GM19023 (cell line): ENCODE measurements at regions not wholly inside any gene's neighbourhood (a gene's known extent, or its start where the extent isn't known, plus 50 kb on each side); places are given as distances from the start of the nearest gene placed in this dataset.

Source experiments
- ATAC-seq: cut with Tn5 transposase; IDR thresholded peaks from one replicate; pipeline ENCODE4 v1.9.1; 2021; ENCODE audit warnings: mild to moderate bottlenecking, moderate library complexity; ENCODE audit not compliant: unreplicated experiment

DNA sequence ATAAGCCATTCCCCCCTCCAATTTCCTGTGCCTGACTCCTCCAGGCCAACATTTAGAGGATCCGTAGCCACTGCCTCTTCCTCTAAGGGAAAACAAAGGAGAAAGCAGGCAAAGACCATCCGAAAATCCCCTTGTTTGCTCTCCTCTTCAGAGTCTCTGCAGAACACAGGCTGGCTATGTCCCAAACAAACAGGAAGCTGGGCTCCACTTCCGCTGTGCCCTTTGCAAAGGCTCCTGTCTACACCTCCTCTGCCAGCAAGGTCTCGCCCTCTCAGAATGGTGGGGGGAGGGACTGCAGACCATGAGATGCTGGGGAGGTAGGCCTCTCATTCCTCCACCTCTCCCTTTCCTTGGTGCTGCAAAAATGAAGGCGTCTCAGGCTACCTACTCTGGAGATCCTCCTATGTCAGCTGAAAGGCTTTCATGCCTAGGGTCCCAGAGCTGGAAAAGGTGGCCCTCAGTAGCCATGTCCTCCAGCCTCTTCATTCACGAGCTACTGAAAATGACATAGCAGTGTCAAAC lies 596.2 kb downstream of the BUD13 start:
- no peak for ATAC-seq

DNA sequence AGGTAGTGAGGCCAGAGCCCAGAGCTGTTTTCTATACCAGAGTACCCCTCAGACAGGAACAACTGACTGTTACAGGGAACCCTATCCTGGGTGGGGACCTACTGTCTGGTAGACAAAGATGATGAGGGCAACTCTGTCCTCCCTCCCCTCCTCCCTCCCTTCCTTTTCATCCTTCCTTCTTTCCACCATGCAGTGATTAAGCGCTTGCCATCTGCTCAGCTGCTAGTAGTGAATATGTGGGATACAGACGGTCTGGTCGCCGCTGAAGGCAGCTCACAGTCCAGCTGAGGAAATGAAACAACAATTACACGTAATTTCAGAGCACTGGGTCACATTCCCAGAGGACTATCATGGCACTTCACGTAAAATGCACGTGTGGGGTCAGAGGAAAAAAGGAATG lies 597.1 kb downstream of the BUD13 start:
- ATAC-seq: no peak

DNA sequence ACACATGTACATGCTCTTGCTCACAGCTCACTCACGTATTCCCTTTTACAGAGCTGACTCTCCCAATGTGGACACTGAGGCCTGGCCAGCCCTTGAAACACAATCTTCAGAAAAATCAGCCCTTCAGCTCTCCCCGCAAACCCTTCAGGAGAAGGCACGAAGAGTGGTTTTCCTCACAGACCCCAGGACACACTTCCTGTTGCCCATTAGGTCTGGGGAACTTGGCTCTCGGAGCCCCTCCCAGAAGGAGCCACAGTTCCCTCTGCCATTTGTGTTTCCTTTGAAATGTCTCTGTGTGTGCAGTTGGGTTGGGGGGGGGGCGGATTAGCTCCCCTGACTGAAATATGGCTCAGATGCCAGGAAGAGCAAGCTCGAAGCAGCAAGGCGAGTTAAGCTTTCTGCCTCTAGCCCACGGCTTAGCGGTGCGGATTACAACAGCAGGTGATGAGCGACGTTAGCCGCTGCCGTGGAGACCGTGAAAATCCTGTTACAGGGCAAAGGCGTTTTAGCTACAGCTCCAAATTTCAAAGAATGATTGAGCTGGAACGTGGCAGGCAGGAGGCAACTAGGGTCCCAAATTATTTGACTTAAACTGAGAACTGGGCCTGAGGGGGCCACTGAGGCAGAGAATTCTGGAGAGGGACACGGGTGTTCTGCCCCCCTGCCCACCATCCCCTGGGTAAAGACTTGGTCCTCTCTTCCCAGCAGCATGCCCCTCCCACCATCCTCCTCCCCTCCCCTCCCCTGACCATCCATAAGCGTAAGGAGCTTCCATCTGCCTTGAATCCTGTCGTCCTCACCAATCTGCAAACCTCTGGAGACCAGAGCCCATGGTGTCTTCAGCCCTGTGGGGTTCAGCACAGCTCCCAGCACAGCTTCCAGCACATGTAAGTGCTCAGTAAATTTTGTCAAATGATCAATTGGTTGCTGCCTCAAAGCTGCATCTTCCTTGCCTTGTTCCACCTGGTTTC lies 598.6 kb downstream of the BUD13 start:
- no peak for ATAC-seq

DNA sequence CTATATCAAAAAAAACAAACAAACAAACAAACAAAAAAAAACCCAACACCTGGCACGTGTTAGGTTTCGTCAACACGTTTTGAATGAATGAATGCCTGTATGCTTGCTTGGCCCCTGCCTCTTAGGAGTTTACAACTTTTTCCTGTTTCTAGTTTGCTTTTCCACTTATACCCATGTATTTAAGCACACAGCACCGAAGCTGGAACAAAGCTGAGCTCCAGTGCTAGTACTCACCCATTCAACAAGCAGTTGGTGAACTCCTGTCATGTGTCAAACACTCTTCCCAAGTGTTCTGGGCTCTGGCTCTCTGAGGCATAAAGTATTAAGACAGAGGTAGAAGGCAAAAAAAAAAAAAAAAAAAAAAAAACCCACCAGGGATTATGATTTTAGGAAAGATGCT lies 599.3 kb downstream of the BUD13 start:
- no peak for ATAC-seq

DNA sequence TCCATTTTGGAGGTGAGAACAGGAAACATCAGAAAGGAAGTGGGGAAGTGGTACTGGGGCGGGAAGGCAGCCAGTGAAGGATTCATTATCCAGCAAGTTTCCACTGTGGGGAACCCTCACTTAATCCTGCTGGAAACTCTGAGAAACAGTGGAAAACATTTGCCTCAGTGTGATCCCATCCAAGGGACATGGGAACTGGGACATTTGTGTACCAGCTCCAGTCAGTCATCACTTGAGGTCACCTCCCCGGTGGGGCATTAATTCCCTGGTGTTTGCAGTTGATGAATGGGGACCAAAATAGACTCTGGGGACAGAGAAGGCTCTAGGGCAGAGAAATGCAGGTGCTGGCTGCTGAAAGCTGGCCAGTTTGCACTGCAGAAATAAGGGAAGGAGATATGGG lies 599.9 kb downstream of the BUD13 start:
- ATAC-seq: no peak

DNA sequence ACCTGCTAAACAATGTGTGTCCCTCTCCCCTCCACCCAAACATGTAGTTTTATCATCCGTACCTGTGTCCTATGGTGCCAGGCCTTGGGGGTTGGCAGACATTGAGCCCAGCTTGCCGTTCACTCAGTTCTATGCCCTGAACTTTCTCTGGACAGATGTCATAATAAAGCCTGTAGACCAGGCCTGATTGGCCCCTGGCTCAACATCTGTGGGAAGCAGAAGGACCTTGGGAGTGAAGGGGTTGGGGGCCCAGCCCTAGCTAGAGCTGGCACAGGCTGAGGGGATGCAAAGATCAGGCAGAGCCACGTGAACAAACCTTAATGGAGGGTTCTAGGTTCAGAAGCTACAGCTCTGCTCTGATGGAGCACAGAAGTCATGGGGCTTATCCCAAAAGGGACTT lies 600.6 kb downstream of the BUD13 start:
- ATAC-seq: no peak

DNA sequence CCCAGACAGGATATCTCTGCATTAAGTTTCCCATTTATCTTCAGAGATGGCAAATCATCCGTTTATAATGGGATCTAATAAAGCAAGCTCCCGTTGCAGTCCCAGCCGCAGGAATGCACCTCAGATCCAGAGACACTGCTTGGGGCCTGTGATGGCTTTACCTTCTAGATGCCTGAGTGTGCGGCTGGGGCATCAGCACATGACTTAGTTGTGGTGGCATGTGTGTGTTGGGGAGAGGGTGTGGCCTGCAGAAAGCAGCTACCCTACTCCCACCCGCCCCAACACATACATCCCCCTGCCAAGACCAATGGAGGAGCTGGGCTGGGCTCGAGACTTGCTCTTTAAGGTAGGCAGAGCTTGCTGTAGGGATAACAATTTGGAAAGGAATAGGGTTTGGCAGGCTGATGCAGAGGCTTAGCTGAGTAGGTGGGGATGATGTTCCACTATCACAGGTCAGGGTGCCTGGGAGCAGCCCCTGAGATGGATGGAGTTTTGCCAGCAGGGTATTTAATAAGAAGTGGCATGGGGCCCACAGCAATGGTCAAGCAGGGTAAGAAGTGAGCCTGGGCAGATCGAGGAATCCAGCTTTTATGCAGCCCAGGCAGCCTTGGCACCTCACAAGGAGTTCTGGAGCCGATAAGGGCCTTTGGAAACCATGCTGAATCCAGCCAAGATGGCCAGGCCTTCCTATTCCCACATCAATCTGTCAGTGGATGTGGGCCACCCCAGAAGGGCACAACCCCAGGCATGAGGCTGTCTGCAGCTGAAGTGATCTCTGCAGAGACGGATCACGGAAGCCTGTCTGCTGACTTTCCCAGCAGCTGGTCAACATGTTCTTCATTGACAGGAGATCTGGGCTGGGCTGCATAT lies 601.3 kb downstream of the BUD13 start:
- ATAC-seq: no peak

DNA sequence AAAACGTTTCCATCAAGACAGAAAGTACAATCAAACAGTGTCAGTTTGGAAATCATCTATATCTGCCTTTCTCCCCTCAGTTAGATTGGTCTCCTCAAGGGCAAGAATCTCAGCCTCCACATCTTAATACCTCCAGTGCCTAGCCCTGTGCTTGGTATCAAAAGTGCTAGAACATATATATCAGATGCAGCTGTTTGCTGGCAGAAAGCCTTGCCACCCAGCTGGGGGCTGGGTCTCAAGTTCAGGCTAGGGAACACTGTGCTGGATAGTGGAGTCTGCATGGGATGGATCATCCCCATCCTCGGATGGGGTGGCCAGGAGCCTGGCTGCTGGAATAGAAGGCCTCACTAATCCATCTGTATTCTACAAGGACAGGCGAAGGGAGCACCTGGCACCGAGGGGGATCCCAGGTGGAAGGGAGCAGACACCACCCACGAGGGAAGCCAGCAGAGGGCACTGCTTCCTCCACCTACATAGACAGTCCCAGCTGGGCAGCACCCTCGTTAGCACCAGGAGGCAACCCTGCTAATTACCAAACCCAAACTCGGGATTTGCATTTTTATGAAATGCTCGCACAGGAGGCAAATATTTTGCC lies 602.2 kb downstream of the BUD13 start:
- no peak for ATAC-seq

DNA sequence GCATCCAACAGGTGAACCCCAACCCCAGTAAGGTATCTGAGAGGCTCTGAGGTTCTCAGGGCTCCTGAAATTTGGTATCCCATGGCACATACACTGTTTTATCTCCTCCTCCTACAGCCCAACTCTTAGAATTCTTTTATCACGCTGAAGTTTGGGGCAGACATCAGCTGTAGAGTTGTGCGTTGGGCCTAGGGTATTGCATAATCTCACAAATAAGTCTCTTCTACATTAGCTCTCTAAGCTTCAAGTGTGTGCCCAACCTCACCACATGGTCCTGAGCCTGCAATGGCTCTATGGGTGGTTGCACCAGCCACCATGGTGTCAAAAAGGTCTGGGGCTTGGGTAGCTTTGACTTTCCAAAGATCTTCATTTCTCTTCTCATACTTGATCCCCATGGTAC lies 603.0 kb downstream of the BUD13 start:
- ATAC-seq: no peak

DNA sequence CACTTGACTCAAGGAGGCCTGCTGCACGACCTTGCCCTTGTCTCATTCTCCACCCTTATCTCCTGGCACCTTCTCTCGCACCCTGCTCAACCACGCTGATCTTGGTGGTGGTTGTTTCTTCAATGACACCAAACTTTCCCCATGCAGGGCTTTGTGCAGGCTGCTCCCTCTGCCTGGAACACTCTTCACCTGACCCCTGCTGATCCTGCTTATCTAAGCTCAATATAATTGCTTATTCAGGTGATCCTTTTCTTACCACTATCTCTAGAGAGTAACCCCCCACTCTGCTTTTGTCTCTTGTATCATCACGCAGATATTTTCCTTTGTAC lies 604.4 kb downstream of the BUD13 start:
- ATAC-seq: no peak

DNA sequence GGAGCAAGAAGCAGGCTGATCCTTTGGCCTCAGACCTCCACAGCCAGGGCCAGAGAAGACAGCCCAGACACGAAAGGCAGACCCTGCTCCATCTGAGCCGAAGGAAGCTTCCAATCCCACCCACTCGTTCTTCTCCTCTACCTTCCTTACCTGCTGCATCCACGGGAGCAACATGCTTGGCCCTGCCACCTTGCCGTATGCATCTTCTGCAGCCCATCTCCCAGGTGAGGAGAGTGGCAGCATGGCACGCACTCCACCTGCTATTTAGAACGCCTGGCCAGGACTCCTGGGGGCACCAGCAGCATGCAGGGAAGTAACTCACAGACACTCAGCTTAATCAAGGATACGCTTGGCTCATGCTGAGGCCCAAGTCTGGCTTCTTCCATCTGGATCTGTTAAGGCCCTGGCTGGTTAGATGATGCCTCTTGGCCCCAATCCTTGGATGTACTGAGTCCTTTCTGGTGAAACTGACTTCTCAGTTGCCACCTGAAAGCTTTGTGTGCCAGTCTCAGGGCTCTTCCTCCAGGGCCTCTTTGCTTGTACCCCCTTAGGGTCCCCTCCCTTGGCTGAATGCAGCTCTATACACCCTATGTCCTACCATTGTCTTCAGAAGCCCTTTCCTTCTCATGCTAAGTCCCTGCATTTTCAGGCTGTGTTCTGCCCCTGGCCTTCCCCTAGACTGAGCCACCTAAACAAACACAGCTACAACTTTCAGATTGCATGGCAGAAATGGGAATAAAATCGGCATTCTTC lies 604.9 kb downstream of the BUD13 start:
- no peak for ATAC-seq

DNA sequence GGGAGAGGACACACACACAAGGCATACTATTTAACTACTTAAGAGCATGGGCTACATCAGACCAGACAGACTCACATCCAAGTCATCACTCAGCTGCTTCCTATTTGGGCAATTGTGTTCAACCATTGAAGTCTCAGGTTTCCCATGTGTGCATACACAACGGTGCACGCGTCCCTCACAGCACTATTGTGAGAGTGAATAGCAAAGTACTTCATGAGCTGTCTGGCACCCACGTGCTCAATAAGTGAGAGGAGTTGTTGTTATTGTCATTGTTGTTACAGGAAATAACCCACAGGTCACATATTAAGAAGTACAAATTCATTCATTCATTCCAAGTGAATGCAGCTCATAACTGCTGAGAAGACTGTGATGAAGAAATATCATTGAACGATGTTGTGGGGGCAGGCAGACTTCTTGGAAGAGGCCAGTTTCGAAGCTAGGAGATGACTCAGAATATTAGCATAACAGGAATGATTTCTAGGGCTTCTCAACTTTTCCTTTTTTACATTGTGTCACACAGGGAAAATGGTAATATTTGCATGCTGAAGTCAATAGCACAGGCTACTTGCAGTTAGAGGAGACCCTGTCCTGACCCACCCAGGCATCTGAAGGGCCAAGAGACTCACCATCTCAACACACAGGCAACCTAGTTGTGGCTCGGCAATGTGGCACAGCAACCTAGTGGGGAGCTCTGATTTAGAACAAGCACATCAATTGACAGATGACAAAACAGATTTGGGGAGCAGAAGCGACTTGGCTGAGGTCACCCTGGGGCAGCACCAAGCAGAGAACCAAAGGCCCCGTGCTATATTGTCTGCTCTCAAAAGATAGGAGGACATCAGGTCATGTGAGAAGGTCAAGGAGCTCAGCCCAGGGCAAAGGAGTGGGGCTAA lies 606.0 kb downstream of the BUD13 start:
- no peak for ATAC-seq

DNA sequence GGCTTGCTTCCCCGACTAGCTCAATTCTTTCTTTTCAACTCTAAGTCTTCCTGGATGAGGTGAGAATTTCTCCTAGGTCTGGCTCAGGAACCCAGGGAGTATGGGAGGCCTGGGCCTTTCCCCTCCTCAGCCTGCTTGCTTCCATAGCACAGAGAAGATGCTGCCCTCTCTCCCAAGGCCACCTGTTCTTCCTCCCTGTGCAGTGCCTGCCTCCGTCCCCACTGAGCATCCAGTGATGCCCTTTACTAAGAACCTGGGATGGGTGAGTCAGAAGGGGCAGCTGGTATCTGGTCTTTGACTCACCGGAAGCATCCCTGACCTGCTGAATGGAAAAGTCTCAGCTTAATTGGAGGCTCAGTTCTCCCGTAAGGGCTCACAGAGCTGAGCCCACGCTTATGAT lies 607.9 kb downstream of the BUD13 start:
- no peak for ATAC-seq

DNA sequence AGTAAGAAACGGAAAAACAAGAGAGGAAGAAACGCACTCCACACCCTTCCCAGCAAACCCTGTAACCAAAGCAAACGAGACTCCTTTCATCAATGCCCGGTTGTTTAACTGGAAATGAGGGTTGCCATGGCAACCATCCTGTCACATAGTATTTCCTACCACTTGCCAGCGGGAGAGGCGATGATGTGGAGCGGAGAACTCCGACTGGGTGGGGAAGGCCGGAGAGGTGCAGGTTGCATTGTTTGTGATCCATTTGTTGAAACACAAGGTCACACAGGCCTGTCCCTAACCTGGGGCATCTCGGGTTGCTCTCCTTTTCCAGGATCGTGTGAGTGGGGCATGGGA lies 609.9 kb downstream of the BUD13 start:
- no peak for ATAC-seq

DNA sequence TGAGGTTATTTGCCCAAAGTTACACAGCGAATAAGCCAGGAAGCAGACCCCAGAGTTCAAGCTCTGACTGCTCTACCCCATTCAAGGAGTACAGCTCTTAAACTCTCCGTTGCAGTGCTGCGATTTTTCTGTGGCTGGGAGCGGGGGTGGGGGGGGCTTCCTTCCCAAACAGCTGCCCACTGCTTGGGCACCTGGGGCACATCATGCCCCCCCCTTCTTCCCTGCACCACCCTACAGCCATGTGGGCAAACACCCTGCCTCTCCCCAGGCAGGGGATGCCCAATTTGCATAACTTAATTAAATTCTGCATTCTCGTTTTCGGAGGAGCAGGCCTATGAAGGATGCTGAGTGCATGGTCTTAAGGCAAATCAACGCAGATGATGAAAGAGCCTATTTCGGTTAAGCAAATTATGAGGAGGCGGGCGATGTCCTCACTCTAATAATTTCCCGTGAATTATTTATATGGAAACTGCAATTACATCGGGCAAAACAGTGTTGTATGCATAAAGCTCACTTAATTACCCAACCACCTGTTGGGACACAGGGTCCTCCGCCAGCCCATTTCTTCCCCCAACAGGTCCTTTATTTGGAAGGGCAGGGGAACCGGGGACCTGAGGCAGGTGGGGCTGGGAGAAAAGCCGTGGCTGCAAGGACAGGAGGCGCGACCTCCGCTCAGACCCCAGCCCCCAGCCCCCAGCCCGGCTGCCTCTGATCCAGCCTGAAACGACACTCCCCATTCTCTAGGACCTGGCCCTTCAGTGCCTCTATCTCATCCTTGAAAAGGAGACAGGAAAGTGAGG lies 610.5 kb downstream of the BUD13 start:
- ATAC-seq: no peak

DNA sequence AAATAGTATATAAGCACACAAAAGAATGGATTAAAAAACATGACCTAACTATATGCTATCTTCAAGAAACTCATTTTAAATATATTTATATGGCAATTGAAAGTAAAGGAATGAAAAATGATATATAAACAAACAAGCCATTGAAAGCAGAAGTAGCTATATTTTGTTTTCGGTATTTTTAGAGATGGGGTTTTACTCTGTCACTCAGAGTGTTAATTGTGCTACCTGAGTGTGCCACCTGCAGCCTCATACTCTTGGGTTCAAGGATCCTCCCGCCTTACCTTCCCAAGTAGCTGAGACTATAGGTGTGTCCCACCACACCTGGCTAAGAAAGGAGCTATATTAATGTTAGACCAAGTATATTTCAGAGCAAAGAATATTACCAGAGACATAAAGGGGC lies 624.1 kb downstream of the BUD13 start:
- ATAC-seq: no peak

DNA sequence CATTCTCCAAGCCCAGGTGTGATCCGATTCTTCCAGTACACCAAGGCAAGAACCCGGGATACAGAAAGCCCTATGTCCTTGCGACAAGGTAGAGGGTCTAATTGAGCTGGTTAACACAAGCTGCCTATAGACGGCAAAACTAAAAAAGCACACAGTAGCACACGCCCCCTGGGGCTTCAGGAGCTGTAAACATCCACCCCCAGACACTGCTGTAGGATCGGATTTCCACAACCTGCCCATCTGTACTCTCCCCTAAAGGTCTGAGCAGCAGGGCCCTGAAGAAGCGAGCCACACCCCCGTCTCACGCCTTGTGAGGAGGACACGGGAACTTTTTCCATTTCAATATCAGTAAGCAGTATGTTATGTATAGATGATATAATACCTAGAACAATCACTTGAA lies 624.7 kb downstream of the BUD13 start:
- no peak for ATAC-seq

DNA sequence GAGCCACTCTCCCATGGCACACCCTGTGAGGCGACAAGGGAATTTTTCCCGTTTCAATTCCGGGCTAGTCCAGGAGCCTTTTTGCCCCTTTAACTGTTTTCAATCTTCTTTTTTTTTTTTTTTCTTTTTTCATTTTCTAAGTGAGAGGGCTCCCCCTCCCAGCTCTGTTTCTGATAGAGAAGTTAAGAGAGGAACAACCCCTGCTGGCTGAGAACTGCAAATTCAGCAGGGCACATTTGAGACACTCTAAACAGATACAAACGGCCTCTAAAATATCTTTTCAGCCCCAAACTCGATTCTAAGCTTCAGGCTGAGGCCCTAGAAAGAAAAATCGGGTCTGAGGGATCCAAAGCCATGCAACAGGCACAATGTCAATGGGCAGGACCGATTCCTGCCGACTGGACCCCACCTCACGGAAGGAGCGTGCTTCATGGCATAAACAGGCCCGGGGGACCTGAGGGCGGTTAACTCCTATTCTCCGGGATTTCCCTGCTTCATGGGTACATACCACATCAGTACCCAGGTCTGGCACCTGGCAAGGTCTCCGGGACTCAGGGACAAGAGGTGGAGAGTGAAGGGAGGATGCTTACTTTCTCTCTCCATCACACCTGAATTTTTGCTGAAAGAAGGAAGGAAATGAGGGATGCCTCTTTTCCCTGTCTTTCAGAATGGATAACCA lies 627.5 kb downstream of the BUD13 start:
- ATAC-seq: no peak
